GM18951 (cell line): ENCODE measurements at regions not wholly inside any gene's neighbourhood (a gene's known extent, or its start where the extent isn't known, plus 50 kb on each side); places are given as distances from the start of the nearest gene placed in this dataset.

ENCODE experiments used
- POLR2A ChIP-seq: IDR thresholded peaks from 4 replicates; pipeline ENCODE4 v1.6.1; 2011; ENCODE audit warnings: mild to moderate bottlenecking; ENCODE audit not compliant: insufficient read length, insufficient read depth; ENCODE audit errors: extremely low read depth
- in situ Hi-C: fragments of 300-500 bp; cut with MboI; formaldehyde crosslinking; loops from one replicate; pipeline ENCODE4 v1.12.0; 2022; ENCODE audit warnings: low sequenced_read_pairs, mixed read lengths, inconsistent platforms; ENCODE audit not compliant: unreplicated experiment

DNA sequence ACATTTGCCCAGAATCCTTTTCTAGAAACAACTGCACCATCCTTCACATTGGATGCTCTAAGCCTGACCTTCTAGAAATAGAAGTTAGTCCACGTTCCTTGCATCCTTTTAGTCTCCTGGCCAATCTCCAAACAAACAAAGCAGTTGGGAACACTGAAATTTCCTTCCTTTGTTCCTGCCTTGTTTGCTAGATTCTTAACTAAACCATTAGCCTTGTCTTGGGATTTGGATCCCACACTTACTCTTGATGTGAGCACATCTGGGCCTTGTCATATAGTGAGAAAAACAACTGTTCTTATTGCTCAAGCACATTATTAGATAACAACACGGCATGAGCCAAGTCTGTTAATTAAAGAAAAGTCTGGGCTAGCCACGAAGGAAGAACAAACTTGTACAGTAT lies 319.3 kb upstream of the GHITM start:
- no peak for TF ChIP-seq POLR2A
- in situ Hi-C loops: no loop called here

DNA sequence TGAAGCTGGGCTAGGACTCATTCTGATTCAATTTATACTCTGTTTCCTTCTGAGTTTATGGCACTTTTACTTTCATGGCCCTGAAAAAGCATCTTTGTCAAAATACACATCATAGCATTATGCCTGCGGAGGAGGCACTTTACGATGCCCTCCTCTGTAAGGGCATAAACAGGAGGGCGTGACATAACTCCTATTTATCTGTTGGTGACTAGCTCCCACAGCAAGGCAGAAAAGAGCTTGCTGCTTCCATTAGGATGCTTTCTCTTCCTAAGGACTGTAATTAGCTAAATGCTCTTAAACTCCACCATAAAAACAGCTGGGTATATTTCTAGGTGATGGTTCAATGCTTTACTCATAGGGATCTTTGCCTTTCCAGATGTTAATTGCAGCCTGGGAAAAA lies 315.2 kb upstream of the GHITM start:
- in situ Hi-C loops: no loop called here
- TF ChIP-seq POLR2A: no peak

DNA sequence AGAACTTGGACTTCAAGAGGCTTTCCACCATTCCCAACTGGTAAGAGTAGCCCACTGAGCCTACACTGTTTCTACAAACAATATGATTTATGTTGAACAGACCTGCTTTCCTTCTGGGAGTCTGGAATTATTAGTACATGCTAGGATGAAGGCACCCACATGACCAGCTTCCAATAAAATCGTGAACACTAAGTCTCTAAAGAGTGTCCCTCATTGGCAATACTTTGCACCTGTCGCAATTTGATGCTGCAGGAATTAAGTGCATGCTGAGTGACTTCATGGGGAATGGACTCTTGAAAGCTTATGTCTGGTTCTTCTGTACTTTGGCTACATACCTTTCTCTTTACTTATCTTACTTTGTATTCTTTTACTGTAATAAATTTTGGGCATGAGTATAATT lies 305.2 kb upstream of the GHITM start:
- no peak for TF ChIP-seq POLR2A
- in situ Hi-C loops: no loop called here

DNA sequence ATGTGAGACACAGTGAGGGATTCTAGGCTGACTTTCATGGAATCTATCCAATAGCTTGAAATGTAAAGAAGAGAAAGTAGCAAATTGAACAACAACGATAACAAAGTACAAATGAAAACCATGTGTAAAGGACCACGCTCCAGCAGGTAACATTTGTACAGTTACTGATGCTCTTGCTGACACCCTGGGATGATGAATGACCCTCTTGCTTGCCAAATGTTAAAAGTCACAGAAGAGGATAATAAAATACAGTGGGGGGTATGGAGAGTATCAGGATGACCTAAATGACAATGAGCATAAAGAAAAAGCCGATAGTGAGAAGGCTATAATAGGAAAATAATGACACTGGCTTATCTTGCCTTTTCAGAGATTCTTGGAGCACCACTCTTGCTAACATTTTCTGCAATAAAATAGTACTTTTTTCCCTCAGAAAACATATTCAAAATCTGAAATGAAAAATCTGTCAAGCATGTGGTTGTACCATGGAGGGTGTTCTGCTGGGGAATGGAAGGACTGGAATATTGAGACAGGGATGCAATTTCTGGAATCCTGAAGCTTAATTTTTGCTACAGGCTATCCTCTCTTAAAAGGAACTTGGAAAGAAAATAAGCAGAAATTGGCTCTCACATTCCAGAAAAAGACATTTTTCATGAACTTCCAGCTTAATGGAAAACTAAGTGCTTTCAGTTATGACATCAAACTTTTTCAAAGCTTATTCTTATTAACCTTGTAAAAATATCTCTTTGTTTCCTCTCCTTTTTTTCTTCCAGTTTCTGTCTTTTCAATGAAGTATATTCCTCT lies 303.2 kb upstream of the GHITM start:
- in situ Hi-C loops: no loop called here

DNA sequence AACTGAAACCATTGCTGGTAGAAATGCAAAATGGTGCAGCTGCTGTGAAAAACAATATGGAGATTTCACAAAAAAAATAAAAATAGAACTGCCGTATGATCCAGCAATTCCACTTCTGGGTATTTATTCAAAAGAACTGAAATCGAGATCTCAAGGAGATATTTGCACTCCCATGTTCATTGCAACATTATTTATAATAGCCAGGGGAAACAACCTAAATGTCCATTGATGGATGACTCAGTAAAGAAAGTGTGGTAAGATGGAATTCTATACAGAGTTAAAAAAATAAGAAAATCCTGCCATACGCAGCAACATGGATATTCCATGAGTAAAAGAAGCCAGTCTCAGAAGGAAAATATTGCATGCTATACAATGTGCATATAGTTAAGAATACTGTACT lies 290.6 kb upstream of the GHITM start:
- in situ Hi-C loops: no loop called here
- no peak for TF ChIP-seq POLR2A

More for the DNA sequence above, 303.2 kb upstream of the GHITM start:
- no peak for TF ChIP-seq POLR2A

DNA sequence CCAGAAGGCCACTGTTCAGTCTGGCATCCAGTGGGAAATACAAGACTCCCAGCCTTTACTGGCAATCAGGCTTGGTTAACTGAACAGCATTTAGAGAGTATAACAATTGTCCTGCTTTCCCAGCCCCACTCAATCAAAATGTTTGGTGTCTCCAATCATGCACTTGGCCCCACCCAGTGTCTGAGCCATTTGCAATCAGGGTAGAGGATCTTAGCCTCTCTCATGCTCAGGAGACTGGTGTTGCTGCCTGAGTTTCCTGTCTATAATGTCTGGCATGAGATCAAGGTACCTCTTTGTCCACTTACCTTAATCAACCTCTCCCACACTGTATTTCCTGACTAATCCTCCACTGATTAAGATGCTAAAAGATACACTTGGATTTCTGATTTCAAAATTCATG lies 290.2 kb upstream of the GHITM start:
- in situ Hi-C loops: no loop called here
- TF ChIP-seq POLR2A: no peak

DNA sequence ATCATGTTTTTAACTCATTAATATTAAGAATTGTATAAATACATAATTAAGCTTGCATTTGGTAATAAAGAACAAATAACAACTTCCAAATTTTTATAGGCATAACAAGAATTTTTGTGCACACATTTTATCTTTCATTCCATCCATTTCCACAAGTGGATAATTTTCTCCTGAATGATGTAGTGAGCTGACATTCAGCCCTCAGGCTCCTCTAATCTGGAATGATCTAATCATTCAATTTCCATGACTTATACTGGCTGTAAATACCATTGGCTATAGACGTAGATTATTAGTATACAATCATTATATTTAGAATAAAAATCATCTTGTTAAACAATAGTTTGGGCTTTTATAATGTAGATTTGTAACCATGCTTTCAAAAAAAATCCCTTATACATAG lies 287.2 kb upstream of the GHITM start:
- in situ Hi-C loops: loop anchor here (25.0 kb wide), 1 partner anchor 1040 kb away; no protein-coding TSS in a partner anchor
- no peak for TF ChIP-seq POLR2A

DNA sequence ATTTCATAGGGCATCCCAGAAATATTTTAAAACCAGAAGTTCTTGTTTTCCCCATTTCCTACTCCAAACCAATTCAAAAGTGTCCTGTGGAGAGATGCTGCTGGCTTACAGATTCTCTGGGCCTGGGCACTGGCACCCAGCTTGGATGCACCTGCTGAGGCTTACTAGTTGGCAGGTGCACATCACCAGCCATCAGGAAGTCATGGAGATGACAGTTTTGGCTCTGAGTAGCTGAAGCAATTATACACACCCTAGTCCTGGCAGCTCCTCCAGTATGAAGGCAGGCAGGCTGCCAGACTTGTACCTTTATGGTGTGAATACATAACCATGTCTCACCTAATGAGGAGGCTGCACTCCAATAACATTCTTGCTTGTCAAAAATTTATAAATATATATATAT lies 276.6 kb upstream of the GHITM start:
- in situ Hi-C loops: loop anchor here (25.0 kb wide), 1 partner anchor 1050 kb away; no protein-coding TSS in a partner anchor

DNA sequence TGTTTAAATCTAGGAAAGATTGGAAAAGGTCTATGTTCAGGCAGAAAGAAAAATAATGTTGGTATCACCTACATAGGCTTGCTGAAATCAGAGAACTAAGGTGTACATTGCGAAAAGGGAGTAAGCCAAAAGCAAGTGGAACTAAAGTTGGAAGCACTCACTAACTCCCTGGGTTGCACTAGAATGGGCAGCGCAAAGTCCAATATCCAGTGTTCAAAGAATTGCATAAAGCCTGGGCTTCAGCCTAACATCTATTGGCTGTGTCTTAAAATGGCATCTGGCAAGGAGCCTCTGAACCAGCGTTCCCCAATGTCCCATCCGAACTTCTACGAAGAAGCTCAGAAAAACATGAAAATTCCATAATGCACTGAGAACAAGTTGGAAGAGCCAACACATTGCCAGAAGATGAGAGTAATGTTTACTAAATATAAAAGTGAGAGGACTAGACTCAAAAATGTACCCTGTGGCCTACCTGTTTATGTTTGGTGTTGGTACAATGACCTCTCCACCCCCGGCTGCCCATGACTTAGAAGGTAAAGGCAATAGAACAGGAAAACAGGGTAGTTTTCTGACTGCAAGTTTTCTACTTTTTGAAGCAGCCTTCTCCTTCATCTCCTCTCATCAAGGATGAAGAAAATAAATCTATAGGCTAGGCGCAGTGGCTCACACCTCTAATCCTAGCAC lies 275.9 kb upstream of the GHITM start:
- in situ Hi-C loops: loop anchor here (25.0 kb wide), 1 partner anchor 1051 kb away; no protein-coding TSS in a partner anchor
- TF ChIP-seq POLR2A: no peak

More for the DNA sequence above, 276.6 kb upstream of the GHITM start:
- no peak for TF ChIP-seq POLR2A

DNA sequence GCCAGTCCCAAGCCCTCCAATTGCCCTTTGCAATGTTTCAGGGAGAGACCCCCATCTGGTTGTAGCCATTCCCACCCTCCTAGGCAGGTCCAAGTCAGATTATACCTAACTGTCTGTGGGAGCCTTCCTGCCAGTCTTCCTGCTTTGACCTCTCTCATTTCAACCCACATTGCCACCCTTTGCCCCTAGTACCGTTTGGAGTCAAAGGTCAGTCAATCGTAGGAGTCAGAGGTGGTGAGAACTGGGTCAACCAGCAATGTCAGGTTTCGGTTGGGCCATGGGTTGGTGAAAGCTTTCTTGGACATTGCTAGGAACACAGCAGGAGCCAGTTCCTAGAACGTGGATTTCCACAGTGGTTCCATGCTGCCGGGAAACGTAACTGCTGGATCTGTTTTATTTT lies 269.4 kb upstream of the GHITM start:
- in situ Hi-C loops: loop anchor here (25.0 kb wide), 1 partner anchor 1058 kb away; no protein-coding TSS in a partner anchor
- TF ChIP-seq POLR2A: no peak

DNA sequence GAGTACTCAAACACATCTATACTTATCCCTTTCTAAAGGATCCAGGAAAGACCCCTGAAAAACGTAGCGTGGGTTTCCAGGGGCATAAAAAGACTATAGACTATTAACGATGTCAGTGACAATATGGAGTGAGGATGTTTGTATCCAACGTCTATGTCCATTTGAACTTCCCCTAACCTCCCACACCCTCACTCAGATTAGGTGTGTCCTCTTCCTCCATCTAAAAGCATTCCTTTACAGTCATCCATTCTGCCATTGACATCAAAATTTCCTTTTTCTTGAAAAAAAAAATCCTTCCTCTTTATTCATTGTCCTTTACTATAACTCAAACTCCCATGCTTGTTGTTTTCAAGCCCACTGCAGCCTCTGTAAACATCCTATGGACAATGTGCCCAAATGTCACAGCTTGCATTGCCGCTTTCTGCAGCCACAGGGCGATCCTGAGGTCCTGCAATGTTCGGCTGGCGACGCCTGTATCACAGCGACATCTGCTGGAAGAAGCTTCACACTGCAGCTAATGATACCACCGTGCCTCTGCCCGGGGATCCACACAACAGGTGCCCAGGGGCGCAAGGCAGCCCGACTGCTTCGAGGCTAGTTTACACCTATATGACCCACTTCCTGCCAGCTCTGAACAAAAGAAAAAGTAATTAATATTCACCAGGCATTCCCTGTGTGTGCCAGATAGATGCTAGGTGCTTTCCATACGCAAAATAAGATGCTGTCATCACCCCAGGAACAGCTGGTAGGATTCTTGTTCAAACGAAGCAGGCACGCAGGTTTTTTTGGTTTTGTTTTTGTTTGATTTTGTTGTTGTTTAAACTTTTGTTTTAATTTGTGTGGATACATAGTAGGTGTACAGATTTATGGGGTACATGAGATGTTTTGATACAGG lies 267.9 kb upstream of the GHITM start:
- TF ChIP-seq POLR2A: no peak
- in situ Hi-C loops: loop anchor here (25.0 kb wide), 1 partner anchor 1059 kb away; no protein-coding TSS in a partner anchor

DNA sequence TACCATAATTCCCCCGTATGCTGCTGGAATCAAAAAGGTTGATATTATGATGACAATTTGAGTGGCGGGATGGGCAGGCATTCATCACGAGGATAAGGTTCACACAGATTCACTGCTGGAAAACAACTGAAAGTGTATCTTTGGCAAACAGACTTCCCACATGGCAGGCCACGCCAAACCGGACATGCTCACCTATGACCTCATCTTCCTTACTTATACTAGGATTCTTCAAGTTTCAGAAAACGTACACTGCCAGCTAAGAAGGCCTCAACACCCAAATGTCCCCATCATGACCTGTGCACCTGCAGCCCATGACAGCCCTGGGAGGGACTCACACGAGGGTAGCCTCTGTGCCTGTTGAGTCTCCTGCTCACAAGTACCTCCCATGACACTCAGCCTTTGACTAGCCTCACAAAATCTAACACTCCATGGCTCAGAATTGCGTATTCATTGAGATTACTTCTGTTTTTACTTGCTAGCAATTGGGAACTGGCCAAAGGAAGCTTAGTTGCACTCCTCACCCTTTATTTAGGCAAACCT lies 259.0 kb upstream of the GHITM start:
- no peak for TF ChIP-seq POLR2A
- in situ Hi-C loops: no loop called here

DNA sequence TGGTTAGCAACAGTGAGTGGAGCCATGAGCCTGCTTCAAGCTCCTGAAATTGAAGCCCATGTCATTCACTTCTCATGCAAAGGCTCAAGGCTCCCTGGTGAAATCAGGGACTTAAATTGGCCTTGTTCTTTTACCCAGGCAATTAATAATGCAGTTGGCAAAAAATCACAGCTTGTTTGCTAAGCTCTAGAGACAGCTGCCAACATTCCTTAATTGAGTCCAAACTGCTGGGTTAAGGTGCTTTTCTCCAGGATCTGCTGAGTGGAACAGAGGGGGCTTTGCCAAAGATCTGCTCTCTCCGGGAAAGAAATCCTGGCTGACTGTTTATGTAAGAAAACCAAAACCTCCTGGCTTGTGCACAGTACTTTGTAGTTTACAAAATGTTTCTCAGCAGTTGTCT lies 257.6 kb upstream of the GHITM start:
- in situ Hi-C loops: no loop called here
- no peak for TF ChIP-seq POLR2A
